DOHH2 (cell line): ENCODE measurements at regions not wholly inside any gene's neighbourhood (a gene's known extent, or its start where the extent isn't known, plus 50 kb on each side); places are given as distances from the start of the nearest gene placed in this dataset.

Source experiments
- H3F3A ChIP-seq: fragments of 200-600 bp; sonication (generic), shearing (Covaris generic); 2 replicates; pipeline ENCODE4 v1.6.0; 2016; ENCODE audit warnings: antibody characterized with exemption, mild to moderate bottlenecking; ENCODE audit not compliant: control insufficient read depth, insufficient read depth
- H3K27ac ChIP-seq: fragments of 200-600 bp; sonication (generic); 2 replicates; pipeline ENCODE4 v1.5.1; 2014; ENCODE audit warnings: low read depth, mild to moderate bottlenecking, low read length, moderate library complexity
- H3K27me3 ChIP-seq: fragments of 200-600 bp; sonication (generic); 2 replicates; pipeline ENCODE4 v1.6.1; 2014; ENCODE audit warnings: mild to moderate bottlenecking, low read length, mixed read lengths; ENCODE audit not compliant: control insufficient read depth
- H3K36me3 ChIP-seq: fragments of 200-600 bp; sonication (generic); 2 replicates; pipeline ENCODE4 v1.6.1; 2014; ENCODE audit warnings: mild to moderate bottlenecking, low read length, moderate library complexity, mixed read lengths; ENCODE audit not compliant: control insufficient read depth
- H3K4me1 ChIP-seq: fragments of 200-600 bp; sonication (generic); 2 replicates; pipeline ENCODE4 v1.6.1; 2014; ENCODE audit warnings: mild to moderate bottlenecking, low read length, mixed read lengths; ENCODE audit not compliant: control insufficient read depth
- H3K4me2 ChIP-seq: fragments of 200-600 bp; sonication (generic); 2 replicates; pipeline ENCODE4 v1.6.0; 2014; ENCODE audit warnings: mild to moderate bottlenecking, low read length, moderate library complexity
- H3K4me3 ChIP-seq: fragments of 200-600 bp; sonication (generic); 2 replicates; pipeline ENCODE4 v1.5.1; 2014; ENCODE audit warnings: mild to moderate bottlenecking, low read length, mixed read lengths
- H3K79me2 ChIP-seq: fragments of 200-600 bp; sonication (generic); 2 replicates; pipeline ENCODE4 v1.6.1; 2014; ENCODE audit warnings: mild to moderate bottlenecking, low read length, mixed read lengths; ENCODE audit not compliant: control insufficient read depth
- H3K9me2 ChIP-seq: fragments of 200-600 bp; sonication (generic); replicated peaks from 2 replicates; pipeline ENCODE4 v1.6.1; 2014; ENCODE audit warnings: mild to moderate bottlenecking, low read length, mixed read lengths; ENCODE audit not compliant: control insufficient read depth
- H3K9me3 ChIP-seq: fragments of 200-600 bp; sonication (generic); 2 replicates; pipeline ENCODE4 v1.6.1; 2014; ENCODE audit warnings: antibody characterized with exemption, low read length, mixed read lengths; ENCODE audit not compliant: control insufficient read depth, insufficient read depth
- H4K20me1 ChIP-seq: fragments of 200-600 bp; sonication (generic); 2 replicates; pipeline ENCODE4 v1.6.0; 2014; ENCODE audit warnings: low read depth, mild to moderate bottlenecking, antibody characterized with exemption, low read length, moderate library complexity; ENCODE audit not compliant: control insufficient read depth, insufficient read depth
- EZH2phosphoT487 ChIP-seq: fragments of 200-600 bp; sonication (generic); IDR thresholded peaks from 2 replicates; pipeline ENCODE4 v1.6.1; 2017; ENCODE audit warnings: borderline replicate concordance, mild to moderate bottlenecking, antibody characterized with exemption, low read length, moderate library complexity, mixed read lengths
- TF ChIP-seq, protein P1 (sequence below): fragments of 200-600 bp; sonication (generic); IDR thresholded peaks from one replicate; pipeline ENCODE4 v1.5.1; 2014; ENCODE audit warnings: antibody characterized with exemption, mild to moderate bottlenecking, low read depth, low read length; ENCODE audit not compliant: poor library complexity, severe bottlenecking

- Histone ChIP-seq H3K27ac (no peak overlapping the region), H3K36me3 (no peaks in the 10 kb centered on the region)
- TF ChIP-seq, protein P1, sequence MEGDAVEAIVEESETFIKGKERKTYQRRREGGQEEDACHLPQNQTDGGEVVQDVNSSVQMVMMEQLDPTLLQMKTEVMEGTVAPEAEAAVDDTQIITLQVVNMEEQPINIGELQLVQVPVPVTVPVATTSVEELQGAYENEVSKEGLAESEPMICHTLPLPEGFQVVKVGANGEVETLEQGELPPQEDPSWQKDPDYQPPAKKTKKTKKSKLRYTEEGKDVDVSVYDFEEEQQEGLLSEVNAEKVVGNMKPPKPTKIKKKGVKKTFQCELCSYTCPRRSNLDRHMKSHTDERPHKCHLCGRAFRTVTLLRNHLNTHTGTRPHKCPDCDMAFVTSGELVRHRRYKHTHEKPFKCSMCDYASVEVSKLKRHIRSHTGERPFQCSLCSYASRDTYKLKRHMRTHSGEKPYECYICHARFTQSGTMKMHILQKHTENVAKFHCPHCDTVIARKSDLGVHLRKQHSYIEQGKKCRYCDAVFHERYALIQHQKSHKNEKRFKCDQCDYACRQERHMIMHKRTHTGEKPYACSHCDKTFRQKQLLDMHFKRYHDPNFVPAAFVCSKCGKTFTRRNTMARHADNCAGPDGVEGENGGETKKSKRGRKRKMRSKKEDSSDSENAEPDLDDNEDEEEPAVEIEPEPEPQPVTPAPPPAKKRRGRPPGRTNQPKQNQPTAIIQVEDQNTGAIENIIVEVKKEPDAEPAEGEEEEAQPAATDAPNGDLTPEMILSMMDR: no peak
- TF ChIP-seq EZH2phosphoT487: no peak
Observed at GRCh38 chr15:66961901-66962300, 103.5 kb upstream of the SMAD3 start.

DNA sequence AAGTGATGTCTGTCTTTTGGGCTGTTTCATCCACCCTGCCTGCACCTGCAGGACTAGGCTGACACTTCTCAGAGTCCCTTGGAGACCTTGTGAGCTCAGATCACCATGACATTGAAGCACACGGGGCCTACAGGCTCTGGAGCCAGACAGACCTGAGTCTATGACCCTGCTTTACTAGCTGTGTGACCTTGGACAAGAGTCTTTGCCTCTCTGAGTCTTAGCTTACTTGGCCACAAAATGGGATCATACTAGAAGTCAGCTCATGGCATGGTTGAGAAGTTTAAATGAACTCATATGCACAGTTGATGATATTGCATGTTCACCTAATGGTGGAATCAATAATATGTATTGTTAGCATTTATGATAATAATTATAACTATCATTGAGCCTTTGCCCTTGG is 102.9 kb upstream of the SMAD3 start:
- Histone ChIP-seq H4K20me1 (no peaks in the 10 kb centered on the region), H3K79me2 (no peaks in the 10 kb centered on the region), H3K9me2 (no peaks in the 10 kb centered on the region), H3K9me3 (no peaks in the 10 kb centered on the region), H3K36me3 (no peaks in the 10 kb centered on the region), H3K4me2 (no peak overlapping the region), H3K4me1 (no peaks in the 10 kb centered on the region), H3K4me3 (no peak overlapping the region), H3F3A (no peaks in the 10 kb centered on the region), H3K27me3 (0 out of 2 replicates have a peak, but pooled peaks cover 3% of the 10 kb centered on the region), H3K27ac (no peak overlapping the region)
- no peak for TF ChIP-seq EZH2phosphoT487
- TF ChIP-seq, protein P1: no peak

More at GRCh38 chr15:66961901-66962300, 103.5 kb upstream of the SMAD3 start:
- Histone ChIP-seq H3K4me2 (no peak overlapping the region), H4K20me1 (no peaks in the 10 kb centered on the region), H3K4me1 (no peaks in the 10 kb centered on the region), H3F3A (no peaks in the 10 kb centered on the region), H3K79me2 (no peaks in the 10 kb centered on the region), H3K9me3 (no peaks in the 10 kb centered on the region), H3K9me2 (no peaks in the 10 kb centered on the region), H3K27me3 (no peaks in the 10 kb centered on the region), H3K4me3 (no peak overlapping the region)

GRCh38 chr15:66963084-66963483 is 102.3 kb upstream of the SMAD3 start:
- no peak overlapping the region for H3K27ac ChIP-seq
- no peaks in the 10 kb centered on the region for H3K79me2 ChIP-seq

More at GRCh38 chr15:66963084-66963483, 102.3 kb upstream of the SMAD3 start:
- no peaks in the 10 kb centered on the region for H3K9me2 ChIP-seq
- H3K36me3 ChIP-seq: no peaks in the 10 kb centered on the region
- no peaks in the 10 kb centered on the region for H3K9me3 ChIP-seq
- H3K4me1 ChIP-seq: no peaks in the 10 kb centered on the region
- H3F3A ChIP-seq: no peaks in the 10 kb centered on the region
- H3K4me2 ChIP-seq: no peak overlapping the region
- no peak for TF ChIP-seq EZH2phosphoT487
- TF ChIP-seq, protein P1: no peak
- no peaks in the 10 kb centered on the region for H4K20me1 ChIP-seq
- H3K27me3 ChIP-seq: 0 out of 2 replicates have a peak, but pooled peaks cover 3% of the 10 kb centered on the region
- no peak overlapping the region for H3K4me3 ChIP-seq
